Spinal cord (tissue), 9 donors: ENCODE measurements at regions not wholly inside any gene's neighbourhood (a gene's known extent, or its start where the extent isn't known, plus 50 kb on each side); places are given as distances from the start of the nearest gene placed in this dataset.
"Not testable (repeated sequence)": the region's sequence is repeated elsewhere in the genome, so short reads cannot be mapped to it uniquely, and the experiment has no call there.

Source experiments
- DNase-seq, 6 donors: peaks; one replicate each; pipeline versions ENCODE4 v3.0.0 to v3.0.0-alpha.2; 2013 to 2015; ENCODE audit warnings: low spot score in 6 of 6, low read depth in 4 of 6
- H3K27ac ChIP-seq: one replicate; pipeline ENCODE4 v1.5.1; 2013; ENCODE audit warnings: low read depth, low read length, control low read depth
- H3K27me3 ChIP-seq: one replicate; pipeline ENCODE4 v1.6.1; 2013; ENCODE audit warnings: low read length; ENCODE audit not compliant: control insufficient read depth, insufficient read depth
- H3K36me3 ChIP-seq: one replicate; pipeline ENCODE4 v1.6.1; 2013; ENCODE audit warnings: low read length; ENCODE audit not compliant: control insufficient read depth, insufficient read depth
- H3K4me1 ChIP-seq: one replicate; pipeline ENCODE4 v1.6.1; 2013; ENCODE audit warnings: low read length; ENCODE audit not compliant: control insufficient read depth, insufficient read depth
- H3K4me3 ChIP-seq: one replicate; pipeline ENCODE4 v1.5.1; 2013; ENCODE audit warnings: low read depth, low read length, control low read depth
- H3K9me3 ChIP-seq: one replicate; pipeline ENCODE4 v1.6.1; 2013; ENCODE audit warnings: low read length; ENCODE audit not compliant: control insufficient read depth, insufficient read depth
- WGBS: methylation state at CpG from one replicate; pipeline ENCODE4 v1.1.5; 2013; ENCODE audit warnings: missing lambda C conversion rate; ENCODE audit not compliant: insufficient coverage; 5-methylcytosine and 5-hydroxymethylcytosine counted together
- donor health status: healthy.

DNA sequence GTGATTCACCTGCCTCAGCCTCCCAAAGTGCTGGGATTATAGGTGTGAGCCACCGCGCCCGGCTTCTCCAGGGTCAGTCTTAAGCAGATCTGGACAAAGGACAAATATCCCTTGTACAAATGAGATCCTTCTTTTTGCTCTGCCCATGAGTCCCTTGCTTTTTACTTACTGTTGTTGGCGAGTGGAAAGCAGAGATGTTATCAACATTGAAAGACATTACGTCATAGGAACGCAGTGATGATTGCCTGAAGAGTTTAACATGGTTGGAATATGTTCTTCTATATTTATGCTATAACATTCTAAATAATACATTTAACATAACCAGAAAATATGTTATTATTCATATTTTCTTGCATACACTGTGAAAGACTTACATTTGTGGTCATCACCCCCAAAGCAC, 644.3 kb upstream of the LRRN3 start:
- Histone ChIP-seq H3K4me3 (no peak overlapping the region), H3K27ac (no peak overlapping the region), H3K36me3 (no peaks in the 10 kb centered on the region), H3K4me1 (no peaks in the 10 kb centered on the region), H3K27me3 (no peaks in the 10 kb centered on the region), H3K9me3 (no peaks in the 10 kb centered on the region)
- DNase-seq, result no peak
- WGBS, result no CpG with 5 or more reads among the region's 6 CpGs

GRCh38 chr7:110448918-110449317, 642.0 kb upstream of the LRRN3 start:
- Histone ChIP-seq H3K4me1 (no peaks in the 10 kb centered on the region), H3K27me3 (no peaks in the 10 kb centered on the region), H3K9me3 (no peaks in the 10 kb centered on the region), H3K4me3 (no peak overlapping the region), H3K27ac (no peak overlapping the region), H3K36me3 (no peaks in the 10 kb centered on the region)
- no peak for DNase-seq

DNA sequence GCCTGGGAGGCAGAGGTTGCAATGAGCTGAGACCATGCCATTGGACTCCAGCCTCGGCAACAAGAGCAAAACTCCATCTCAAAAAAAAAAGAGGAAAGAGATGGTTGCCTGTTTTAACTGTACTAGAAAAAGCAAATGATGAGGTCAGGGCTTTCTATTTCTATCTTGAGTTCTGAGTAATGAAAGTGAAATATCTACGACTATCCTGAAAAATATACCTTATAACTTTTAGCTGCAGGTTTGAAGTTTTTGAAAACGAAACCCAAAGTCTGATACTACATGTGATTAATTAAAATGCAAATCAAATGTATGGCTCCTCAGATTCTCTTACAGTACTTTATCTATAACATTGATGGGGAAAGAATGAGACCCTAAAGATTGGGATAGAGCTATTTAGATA, 636.2 kb upstream of the LRRN3 start:
- Histone ChIP-seq H3K27me3 (no peaks in the 10 kb centered on the region), H3K4me3 (no peak overlapping the region), H3K27ac (no peak overlapping the region), H3K36me3 (no peaks in the 10 kb centered on the region), H3K4me1 (no peaks in the 10 kb centered on the region), H3K9me3 (no peaks in the 10 kb centered on the region)
- DNase-seq, result no peak
- no CpG with 5 or more reads among the region's 3 CpGs for WGBS

GRCh38 chr7:110461621-110462020, 629.3 kb upstream of the LRRN3 start:
- H3K4me1 ChIP-seq, result no peaks in the 10 kb centered on the region
- no peaks in the 10 kb centered on the region for H3K36me3 ChIP-seq
- no peak overlapping the region for H3K4me3 ChIP-seq
- no CpG with 5 or more reads among the region's 2 CpGs for WGBS
- no peak for DNase-seq
- no peaks in the 10 kb centered on the region for H3K9me3 ChIP-seq
- H3K27me3 ChIP-seq, result no peaks in the 10 kb centered on the region
- no peak overlapping the region for H3K27ac ChIP-seq

GRCh38 chr7:110470420-110470819, 620.5 kb upstream of the LRRN3 start:
- Histone ChIP-seq H3K4me1 (no peaks in the 10 kb centered on the region), H3K27me3 (no peaks in the 10 kb centered on the region), H3K4me3 (no peak overlapping the region), H3K9me3 (no peaks in the 10 kb centered on the region), H3K27ac (no peak overlapping the region), H3K36me3 (no peaks in the 10 kb centered on the region)
- no peak for DNase-seq

- H3K27ac ChIP-seq, H3K4me3 ChIP-seq, H3K4me1 ChIP-seq, H3K27me3 ChIP-seq, H3K36me3 ChIP-seq, H3K9me3 ChIP-seq, DNase-seq: not testable (repeated sequence)
- WGBS, result 83% methylated on average over 6 of the region's 7 CpGs
Observed at GRCh38 chr7:110472419-110472818, 618.5 kb upstream of the LRRN3 start.

- Histone ChIP-seq H3K36me3 (no peaks in the 10 kb centered on the region), H3K4me1 (no peaks in the 10 kb centered on the region), H3K27ac (no peak overlapping the region), H3K9me3 (no peaks in the 10 kb centered on the region), H3K27me3 (no peaks in the 10 kb centered on the region), H3K4me3 (no peak overlapping the region)
- 100% methylated on average over 2 of the region's 2 CpGs for WGBS
- DNase-seq, result no peak
Observed at GRCh38 chr7:110480964-110481363, 610.0 kb upstream of the LRRN3 start.

GRCh38 chr7:110483553-110483952, 607.4 kb upstream of the LRRN3 start:
- no peaks in the 10 kb centered on the region for H3K4me1 ChIP-seq
- no peaks in the 10 kb centered on the region for H3K9me3 ChIP-seq
- no peak overlapping the region for H3K27ac ChIP-seq
- no peak overlapping the region for H3K4me3 ChIP-seq
- DNase-seq, result no peak
- H3K36me3 ChIP-seq, result no peaks in the 10 kb centered on the region
- H3K27me3 ChIP-seq, result no peaks in the 10 kb centered on the region
- no CpG with 5 or more reads among the region's 3 CpGs for WGBS

DNA sequence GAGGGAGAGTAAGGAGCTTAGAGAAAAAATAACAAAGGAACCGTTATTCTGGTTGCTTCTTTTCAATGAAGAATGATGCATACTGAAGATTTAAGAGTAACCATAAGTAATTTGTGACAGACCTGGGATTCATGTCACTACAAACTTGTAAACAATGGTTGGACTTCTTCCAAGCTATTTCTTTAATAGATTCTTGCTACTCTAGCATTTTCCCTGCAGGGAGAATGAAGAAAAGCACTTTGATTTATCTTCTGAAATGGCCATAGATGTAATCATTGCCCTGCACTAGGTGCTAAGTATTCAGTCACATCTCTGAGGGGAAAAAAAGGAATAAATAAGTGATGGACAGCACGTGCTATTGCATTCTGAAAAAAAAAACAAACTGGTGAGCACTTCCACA, 606.6 kb upstream of the LRRN3 start:
- Histone ChIP-seq H3K9me3 (no peaks in the 10 kb centered on the region), H3K4me3 (no peak overlapping the region), H3K27me3 (no peaks in the 10 kb centered on the region), H3K36me3 (no peaks in the 10 kb centered on the region), H3K27ac (no peak overlapping the region), H3K4me1 (no peaks in the 10 kb centered on the region)
- peak in 1 of 6 donors; percentile 32 for DNase-seq
- WGBS, result no CpG with 5 or more reads among the region's 2 CpGs

DNA sequence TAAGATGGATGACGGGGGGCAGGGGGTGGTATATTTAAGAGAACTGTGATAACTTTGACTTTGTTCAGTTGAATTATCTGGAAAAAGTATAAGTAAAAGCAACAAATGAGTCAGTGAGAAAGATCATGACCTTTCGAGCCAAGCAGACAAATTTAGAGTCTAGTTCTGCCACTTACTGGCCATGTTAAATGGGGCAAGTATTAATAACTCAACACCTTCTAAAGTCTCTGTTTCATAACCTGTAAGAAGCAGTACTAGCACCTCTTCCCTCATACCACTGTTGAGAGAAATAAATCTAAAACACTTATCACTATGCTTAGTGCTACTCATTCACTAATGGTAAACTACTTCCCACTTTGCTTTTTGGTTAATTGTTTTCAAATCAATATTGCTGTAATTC, 604.4 kb upstream of the LRRN3 start:
- Histone ChIP-seq H3K9me3 (no peaks in the 10 kb centered on the region), H3K27ac (no peak overlapping the region), H3K36me3 (no peaks in the 10 kb centered on the region), H3K27me3 (no peaks in the 10 kb centered on the region), H3K4me1 (no peaks in the 10 kb centered on the region), H3K4me3 (no peak overlapping the region)
- no peak for DNase-seq
- WGBS, result no CpG with 5 or more reads among the region's 2 CpGs
